H1 (cell line): ENCODE measurements at regions not wholly inside any gene's neighbourhood (a gene's known extent, or its start where the extent isn't known, plus 50 kb on each side); places are given as distances from the start of the nearest gene placed in this dataset.

Experiments used
- CTCF ChIA-PET: fragments of 300-600 bp; sonication (Branson Sonifier 250); formaldehyde crosslinking; loops from one replicate; lab custom pipeline; 2021; ENCODE audit not compliant: partially characterized antibody; lab: Charles Lee
- POLR2A ChIA-PET: fragments of 300-600 bp; sonication (Branson Sonifier 250); formaldehyde crosslinking; loops from one replicate; lab custom pipeline; 2021; ENCODE audit warnings: inconsistent platforms; ENCODE audit not compliant: partially characterized antibody; lab: Charles Lee
- DNase-seq, 2 experiments: peaks; one replicate each; pipeline versions ENCODE4 v3.0.0 to v3.0.0-alpha.2; 2010 to 2022; ENCODE audit warnings: low spot score in 2 of 2, low read depth in 1 of 2, mixed read lengths in 1 of 2
- FAIRE-seq: peaks from 2 replicates; lab custom pipeline; 2011; peaks lifted over from hg19 to GRCh38; lab: Jason Lieb, UNC
- H2AFZ ChIP-seq: 2 replicates; pipeline ENCODE4 v1.8.1; 2012; ENCODE audit warnings: low read length, inconsistent platforms
- H2AK5ac ChIP-seq: 2 replicates; pipeline ENCODE4 v1.6.1; 2013; ENCODE audit warnings: low read depth, low read length
- H2BK120ac ChIP-seq: replicated peaks from 2 replicates; pipeline ENCODE3; 2013; ENCODE audit warnings: low read depth, low read length, inconsistent platforms
- H2BK12ac ChIP-seq: 2 replicates; pipeline ENCODE4 v1.6.1; 2013; ENCODE audit warnings: low read depth, low read length
- H2BK15ac ChIP-seq: 2 replicates; pipeline ENCODE4 v1.6.1; 2013; ENCODE audit warnings: low read length
- H2BK20ac ChIP-seq: 2 replicates; pipeline ENCODE4 v1.6.1; 2013; ENCODE audit warnings: low read length
- H2BK5ac ChIP-seq: 2 replicates; pipeline ENCODE4 v1.6.1; 2013; ENCODE audit warnings: low read depth, low read length
- H3K14ac ChIP-seq: 2 replicates; pipeline ENCODE4 v1.6.1; 2013; ENCODE audit warnings: inconsistent platforms; ENCODE audit not compliant: insufficient read length
- H3K18ac ChIP-seq: 2 replicates; pipeline ENCODE4 v1.6.1; 2013; ENCODE audit warnings: low read length; ENCODE audit errors: extremely low read depth
- H3K23ac ChIP-seq: 2 replicates; pipeline ENCODE4 v1.6.1; 2013; ENCODE audit warnings: inconsistent platforms; ENCODE audit not compliant: insufficient read length
- H3K23me2 ChIP-seq: 2 replicates; pipeline ENCODE4 v1.6.1; 2013; ENCODE audit warnings: low read depth, low read length
- H3K27ac ChIP-seq: 2 replicates; pipeline ENCODE4 v1.6.1; 2011; ENCODE audit warnings: low read depth, low read length, inconsistent platforms
- H3K27me3 ChIP-seq, 4 experiments: replicated peaks in 1 of 4; 1 replicate in 1 of 4; 2 replicates in 3 of 4; pipeline versions ENCODE4 v1.6.1 to v1.8.1; 2011 to 2013; ENCODE audit warnings: low read length in 3 of 4, mild to moderate bottlenecking in 3 of 4, inconsistent platforms in 2 of 4, mixed read lengths in 2 of 4, moderate library complexity in 1 of 4; ENCODE audit not compliant: control insufficient read depth in 3 of 4, insufficient read depth in 3 of 4; ENCODE audit errors: extremely low read depth in 1 of 4
- H3K36me3 ChIP-seq, 4 experiments: 2 replicates each; pipeline versions ENCODE4 v1.6.1 to v1.8.1; 2011 to 2013; ENCODE audit warnings: mild to moderate bottlenecking in 4 of 4, low read length in 3 of 4, moderate library complexity in 2 of 4, control low read depth in 1 of 4, inconsistent platforms in 1 of 4; ENCODE audit not compliant: insufficient read depth in 4 of 4, control insufficient read depth in 2 of 4
- H3K4ac ChIP-seq: replicated peaks from 2 replicates; pipeline ENCODE3; 2013; ENCODE audit warnings: low read length, low read depth, mixed read lengths, inconsistent platforms; ENCODE audit not compliant: insufficient read length
- H3K4me1 ChIP-seq, 4 experiments: replicated peaks in 1 of 4; 1 replicate in 1 of 4; 2 replicates in 3 of 4; pipeline versions ENCODE4 v1.6.1 to v1.8.1; 2011 to 2013; ENCODE audit warnings: low read length in 3 of 4, inconsistent platforms in 2 of 4, mixed read lengths in 1 of 4; ENCODE audit not compliant: insufficient read depth in 4 of 4, control insufficient read depth in 3 of 4
- H3K4me2 ChIP-seq, 2 experiments: 2 replicates each; pipeline versions ENCODE4 v1.6.1 to v1.8.1; 2011 to 2013; ENCODE audit warnings: low read depth in 2 of 2, low read length in 2 of 2, control low read depth in 1 of 2, inconsistent platforms in 1 of 2, mild to moderate bottlenecking in 1 of 2; ENCODE audit not compliant: insufficient read depth in 1 of 2
- H3K4me3 ChIP-seq, 4 experiments: fragments of 200-600, 300-600 bp in 1 of 4; sonication (generic), shearing (Covaris generic), sonication (Bioruptor Twin) in 1 of 4; 2 replicates each; pipeline versions ENCODE4 v1.5.1 to v1.8.1; 2011 to 2016; ENCODE audit warnings: low read length in 4 of 4, low read depth in 3 of 4, control low read depth in 2 of 4, inconsistent platforms in 2 of 4, mild to moderate bottlenecking in 2 of 4, mixed read lengths in 1 of 4, moderate library complexity in 1 of 4; ENCODE audit not compliant: insufficient read depth in 2 of 4; ENCODE audit errors: extremely low read depth in 1 of 4
- H3K56ac ChIP-seq: replicated peaks from 2 replicates; pipeline ENCODE3; 2013; ENCODE audit warnings: low read depth, mild to moderate bottlenecking, mixed read lengths, low read length, inconsistent platforms; ENCODE audit not compliant: insufficient read length
- H3K79me1 ChIP-seq: 2 replicates; pipeline ENCODE4 v1.6.1; 2013; ENCODE audit warnings: low read depth, low read length, control low read depth
- H3K79me2 ChIP-seq, 2 experiments: 2 replicates each; pipeline versions ENCODE4 v1.6.1 to v1.8.1; 2012 to 2013; ENCODE audit warnings: low read length in 2 of 2, mild to moderate bottlenecking in 2 of 2, inconsistent platforms in 1 of 2; ENCODE audit not compliant: insufficient read depth in 2 of 2, control insufficient read depth in 1 of 2
- H3K9ac ChIP-seq, 4 experiments: replicated peaks in 1 of 4; 1 replicate in 1 of 4; 2 replicates in 3 of 4; pipeline versions ENCODE4 v1.6.1 to v1.8.1; 2011 to 2013; ENCODE audit warnings: low read depth in 3 of 4, low read length in 3 of 4, control low read depth in 2 of 4, mild to moderate bottlenecking in 2 of 4, moderate library complexity in 2 of 4, inconsistent platforms in 1 of 4; ENCODE audit errors: extremely low read depth in 1 of 4
- H3K9me3 ChIP-seq, 2 experiments: 2 replicates each; pipeline versions ENCODE4 v1.6.1 to v1.8.1; 2012 to 2013; ENCODE audit warnings: mild to moderate bottlenecking in 2 of 2, moderate library complexity in 2 of 2, control low read depth in 1 of 2, inconsistent platforms in 1 of 2, low read depth in 1 of 2, low read length in 1 of 2, mixed read lengths in 1 of 2; ENCODE audit not compliant: insufficient read depth in 2 of 2
- H4K20me1 ChIP-seq, 2 experiments: replicated peaks in 1 of 2; 2 replicates each; pipeline versions ENCODE3 to v1.8.1; 2011 to 2013; ENCODE audit warnings: inconsistent platforms in 2 of 2, low read length in 2 of 2, mild to moderate bottlenecking in 1 of 2; ENCODE audit not compliant: insufficient read depth in 2 of 2, control insufficient read depth in 1 of 2
- H4K5ac ChIP-seq: 2 replicates; pipeline ENCODE4 v1.6.1; 2013; ENCODE audit warnings: low read length, low read depth, mixed read lengths, inconsistent platforms; ENCODE audit not compliant: insufficient read length
- H4K8ac ChIP-seq: 2 replicates; pipeline ENCODE4 v1.8.0; 2013; ENCODE audit warnings: mild to moderate bottlenecking, moderate library complexity, low read length, inconsistent platforms; ENCODE audit not compliant: insufficient read depth; ENCODE audit errors: extremely low read depth
- H4K91ac ChIP-seq: replicated peaks from 2 replicates; pipeline ENCODE3; 2013; ENCODE audit warnings: low read length, mixed read lengths, inconsistent platforms; ENCODE audit not compliant: insufficient read length
- BACH1 ChIP-seq: IDR thresholded peaks from 2 replicates; pipeline ENCODE4 v1.6.1; 2012; ENCODE audit warnings: low read length, improper control_type of control experiment
- CEBPB ChIP-seq: IDR thresholded peaks from 2 replicates; pipeline ENCODE4 v1.6.1; 2012; ENCODE audit warnings: low read depth, low read length
- CREB1 ChIP-seq: IDR thresholded peaks from 2 replicates; pipeline ENCODE4 v1.6.1; 2012; ENCODE audit warnings: inconsistent platforms
- FOSL1 ChIP-seq: IDR thresholded peaks from 2 replicates; pipeline ENCODE4 v1.6.1; 2011; ENCODE audit warnings: mild to moderate bottlenecking, low read depth, low read length, moderate library complexity; ENCODE audit not compliant: insufficient read depth
- JUND ChIP-seq: IDR thresholded peaks from 2 replicates; pipeline ENCODE4 v1.6.1; 2011; ENCODE audit warnings: mild to moderate bottlenecking, improper control_type of control experiment, low read length
- KDM4A ChIP-seq: IDR thresholded peaks from one replicate; pipeline ENCODE4 v1.7.1; 2012; ENCODE audit warnings: low read depth, mild to moderate bottlenecking, moderate library complexity, low read length, inconsistent platforms; ENCODE audit not compliant: severe bottlenecking
- PHF8 ChIP-seq: fragments of 200-600 bp; sonication (generic); conservative IDR thresholded peaks from 2 replicates; pipeline ENCODE4 v1.7.1; 2012; ENCODE audit warnings: low read depth, mild to moderate bottlenecking, inconsistent platforms, low read length, moderate library complexity
- RAD21 ChIP-seq, 2 experiments: IDR thresholded peaks in 1 of 2; conservative IDR thresholded peaks in 1 of 2; 2 replicates each; pipeline ENCODE4 v1.6.1; 2011; ENCODE audit warnings: low read depth in 2 of 2, low read length in 2 of 2, improper control_type of control experiment in 1 of 2, inconsistent platforms in 1 of 2, mild to moderate bottlenecking in 1 of 2, moderate library complexity in 1 of 2
- RFX5 ChIP-seq: IDR thresholded peaks from 2 replicates; pipeline ENCODE4 v1.6.1; 2011; ENCODE audit warnings: low read depth, low read length, improper control_type of control experiment, borderline replicate concordance
- RNF2 ChIP-seq: fragments of 200-900, 300-1000 bp; sonication (generic); IDR thresholded peaks from 2 replicates; pipeline ENCODE4 v1.7.1; 2016; ENCODE audit warnings: borderline replicate concordance, low read depth, mild to moderate bottlenecking, antibody characterized with exemption, low read length; ENCODE audit not compliant: poor library complexity, severe bottlenecking; ENCODE audit errors: missing control alignments
- SP1 ChIP-seq: IDR thresholded peaks from 2 replicates; pipeline ENCODE4 v1.6.1; 2011; ENCODE audit warnings: low read depth, low read length
- SRF ChIP-seq: IDR thresholded peaks from 2 replicates; pipeline ENCODE4 v1.6.1; 2011; ENCODE audit warnings: mild to moderate bottlenecking, low read depth, low read length, moderate library complexity
- TAF1 ChIP-seq: IDR thresholded peaks from 2 replicates; pipeline ENCODE4 v1.6.1; 2011; ENCODE audit warnings: mild to moderate bottlenecking, low read depth, low read length
- TAF7 ChIP-seq: optimal IDR thresholded peaks from 2 replicates; pipeline ENCODE3; 2011; ENCODE audit warnings: low read depth, mild to moderate bottlenecking, inconsistent platforms, low read length, moderate library complexity, borderline replicate concordance
- WGBS, 2 experiments: shearing (Covaris generic) in 1 of 2; methylation state at CpG; one replicate each; pipeline versions ENCODE4 v1.1.6 to v1.1.7; 2013 to 2015; ENCODE audit warnings: low lambda C conversion rate in 2 of 2, mixed read lengths in 2 of 2, inconsistent platforms in 1 of 2, low coverage in 1 of 2, missing lambda C conversion rate in 1 of 2; ENCODE audit not compliant: insufficient replicate concordance in 2 of 2, insufficient coverage in 1 of 2, insufficient read length in 1 of 2; ENCODE audit errors: extremely low coverage in 1 of 2, missing lambda C conversion rate in 1 of 2; 5-methylcytosine and 5-hydroxymethylcytosine counted together
- TF ChIP-seq, protein P1 (sequence below): IDR thresholded peaks from 2 replicates; pipeline ENCODE4 v1.6.1; 2012; ENCODE audit warnings: inconsistent platforms

- Histone ChIP-seq H3K4me2 (no peak overlapping the region), H3K14ac (no peak overlapping the region), H3K4me3 (no peak overlapping the region), H2AK5ac (no peak overlapping the region), H3K23me2 (no peaks in the 10 kb centered on the region), H3K4ac (no peak overlapping the region), H2BK15ac (no peak overlapping the region), H3K36me3 (no peaks in the 10 kb centered on the region), H3K23ac (no peak overlapping the region), H4K8ac (no peak overlapping the region), H2BK5ac (no peak overlapping the region), H4K5ac (no peak overlapping the region), H3K27me3 (no peaks in the 10 kb centered on the region), H2AFZ (no peak overlapping the region), H3K9ac (no peak overlapping the region), H3K56ac (no peak overlapping the region), H2BK20ac (no peak overlapping the region), H3K4me1 (no peaks in the 10 kb centered on the region), H3K18ac (no peak overlapping the region), H4K20me1 (no peaks in the 10 kb centered on the region), H3K27ac (no peak overlapping the region), H3K79me1 (no peaks in the 10 kb centered on the region), H4K91ac (no peak overlapping the region), H3K9me3 (peaks cover 3 to 4% of the 10 kb centered on the region in 2 experiments; a peak in 3 of 4 replicates), H2BK120ac (no peak overlapping the region), H3K79me2 (no peaks in the 10 kb centered on the region), H2BK12ac (no peak overlapping the region)
- 95% methylated on average over 7 of the region's 7 CpGs; no CpG with 5 or more reads in 1 of the 2 experiments for WGBS, 2 experiments
- ChIA-PET CTCF (no interaction called here), POLR2A (no interaction called here)
- no peak for DNase-seq
- no peak for FAIRE-seq
- TF ChIP-seq, protein P1, sequence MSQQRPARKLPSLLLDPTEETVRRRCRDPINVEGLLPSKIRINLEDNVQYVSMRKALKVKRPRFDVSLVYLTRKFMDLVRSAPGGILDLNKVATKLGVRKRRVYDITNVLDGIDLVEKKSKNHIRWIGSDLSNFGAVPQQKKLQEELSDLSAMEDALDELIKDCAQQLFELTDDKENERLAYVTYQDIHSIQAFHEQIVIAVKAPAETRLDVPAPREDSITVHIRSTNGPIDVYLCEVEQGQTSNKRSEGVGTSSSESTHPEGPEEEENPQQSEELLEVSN, result no peak
- TF ChIP-seq SP1 (no peak), SRF (no peak), FOSL1 (no peak), KDM4A (no peak), PHF8 (no peak), JUND (no peak), BACH1 (no peak), CEBPB (no peak), TAF1 (no peak), RAD21 (IDR thresholded peaks at IDR 0.05 in 1 of 2, conservative IDR thresholded peaks at IDR 0.05 in 1 of 2; ENCODE audit: low read depth in 2 of 2, low read length in 2 of 2) (no peak), RNF2 (no peak), RFX5 (no peak), CREB1 (no peak), TAF7 (no peak)
Observed at GRCh38 chr13:85512421-85512820, 286.8 kb downstream of the SLITRK6 start.
